ENCODE measurements at regions not wholly inside any gene's neighbourhood (a gene's known extent, or its start where the extent isn't known, plus 50 kb on each side); places are given as distances from the start of the nearest gene placed in this dataset.

DNA sequence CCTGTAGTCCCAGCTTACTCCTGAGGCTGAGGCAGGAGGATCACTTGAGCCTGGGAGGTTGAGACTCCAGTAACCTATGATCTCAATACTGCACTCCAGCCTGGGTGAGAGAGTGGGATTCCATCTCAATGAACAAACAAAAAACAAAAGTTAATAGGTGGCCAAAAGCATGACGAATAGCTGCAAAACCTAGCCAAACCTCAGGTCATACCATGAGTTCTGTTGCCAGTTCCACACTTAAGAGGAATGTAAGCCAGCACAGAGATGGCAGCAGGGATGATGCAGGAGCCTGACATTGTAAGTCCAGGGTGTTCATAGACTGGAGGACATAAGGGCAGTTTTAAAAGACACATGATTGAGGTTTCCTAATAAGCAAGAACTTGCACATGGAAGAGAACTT, 55.3 kb upstream of the RMDN2 start:
- TF ChIP-seq SIN3A (IDR thresholded peaks at IDR 0.05; ENCODE audit: borderline replicate concordance, insufficient read depth, low read length) = no peak
- no peak for TF ChIP-seq TAF1 (IDR thresholded peaks at IDR 0.05; ENCODE audit: borderline replicate concordance, insufficient read depth, low read length)
- TF ChIP-seq FOXP2 (optimal IDR thresholded peaks at IDR 0.05; ENCODE audit: borderline replicate concordance, extremely low read depth, extremely low read length, insufficient read depth) = no peak
- TF ChIP-seq POLR2AphosphoS5 (IDR thresholded peaks at IDR 0.05; ENCODE audit: low read depth, low read length) = no peak
- TF ChIP-seq REST (IDR thresholded peaks at IDR 0.05; ENCODE audit: insufficient read depth in 1 of 2, low read depth in 2 of 2, low read length in 2 of 2) = no peak

DNA sequence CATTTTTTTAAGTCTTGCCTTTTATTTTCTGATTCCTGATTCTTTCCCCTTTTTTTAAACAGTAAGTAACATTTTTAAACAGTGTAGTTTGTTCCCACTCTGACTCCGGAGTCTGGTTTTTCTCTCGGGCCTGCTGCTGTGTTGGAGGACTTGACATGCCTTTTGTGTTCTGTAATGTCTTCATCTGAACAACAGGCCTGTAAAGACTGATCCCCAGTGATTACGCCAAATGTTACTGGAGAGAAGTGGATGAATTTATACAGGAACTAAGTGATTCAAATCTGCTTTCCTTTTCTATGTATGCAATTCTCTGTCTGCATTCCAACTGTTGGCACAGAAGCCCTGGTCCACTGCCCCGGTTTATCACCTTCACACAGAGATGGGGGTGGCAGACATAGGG, 54.3 kb upstream of the RMDN2 start:
- TF ChIP-seq REST (IDR thresholded peaks at IDR 0.05; ENCODE audit: insufficient read depth in 1 of 2, low read depth in 2 of 2, low read length in 2 of 2) = no peak
- TF ChIP-seq SIN3A (IDR thresholded peaks at IDR 0.05; ENCODE audit: borderline replicate concordance, insufficient read depth, low read length) = no peak
- no peak for TF ChIP-seq FOXP2 (optimal IDR thresholded peaks at IDR 0.05; ENCODE audit: borderline replicate concordance, extremely low read depth, extremely low read length, insufficient read depth)
- TF ChIP-seq TAF1 (IDR thresholded peaks at IDR 0.05; ENCODE audit: borderline replicate concordance, insufficient read depth, low read length) = no peak
- TF ChIP-seq POLR2AphosphoS5 (IDR thresholded peaks at IDR 0.05; ENCODE audit: low read depth, low read length) = no peak

DNA sequence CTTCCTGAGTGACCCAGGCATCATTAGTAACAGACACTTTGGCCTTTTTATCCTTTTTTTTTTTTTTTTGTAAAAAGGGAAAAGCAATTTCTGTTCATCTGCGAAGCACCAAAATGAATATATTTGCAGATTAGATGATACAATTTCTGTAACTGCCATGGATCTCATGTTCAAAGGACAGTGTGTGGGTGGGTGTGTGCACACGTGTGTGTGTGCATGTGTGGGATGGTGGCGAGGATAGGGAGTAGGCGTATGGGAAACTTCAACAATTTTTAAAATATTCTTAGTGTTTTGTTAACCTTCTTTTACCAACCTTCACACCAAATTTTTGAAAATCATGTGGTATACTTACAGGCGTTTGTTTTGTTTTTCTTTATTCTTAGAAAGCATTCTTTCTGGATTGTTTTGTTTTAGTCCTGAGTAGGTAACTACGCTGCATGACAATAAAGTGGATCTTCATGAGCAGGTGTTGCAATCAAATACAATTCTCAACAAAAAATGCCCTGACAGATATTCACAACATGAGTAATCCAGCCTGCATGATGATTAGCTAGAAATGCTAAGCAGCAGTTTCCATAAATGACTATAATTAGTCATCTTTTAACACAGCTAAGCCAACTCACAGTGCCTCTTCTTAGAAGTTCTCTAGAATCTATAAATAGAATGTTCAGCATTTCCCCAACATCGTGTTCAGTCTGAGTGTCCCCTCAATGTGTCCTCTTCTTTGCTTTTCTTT, 53.5 kb upstream of the RMDN2 start:
- no peak for TF ChIP-seq FOXP2 (optimal IDR thresholded peaks at IDR 0.05; ENCODE audit: borderline replicate concordance, extremely low read depth, extremely low read length, insufficient read depth)
- no peak for TF ChIP-seq SIN3A (IDR thresholded peaks at IDR 0.05; ENCODE audit: borderline replicate concordance, insufficient read depth, low read length)
- no peak for TF ChIP-seq TAF1 (IDR thresholded peaks at IDR 0.05; ENCODE audit: borderline replicate concordance, insufficient read depth, low read length)

GRCh38 chr2:37872192-37872750, 52.8 kb upstream of the RMDN2 start:
- TF ChIP-seq POLR2AphosphoS5 (IDR thresholded peaks at IDR 0.05; ENCODE audit: low read depth, low read length) = no peak
- no peak for TF ChIP-seq REST (IDR thresholded peaks at IDR 0.05; ENCODE audit: insufficient read depth in 1 of 2, low read depth in 2 of 2, low read length in 2 of 2)
- TF ChIP-seq TAF1 (IDR thresholded peaks at IDR 0.05; ENCODE audit: borderline replicate concordance, insufficient read depth, low read length) = no peak
- TF ChIP-seq FOXP2 (optimal IDR thresholded peaks at IDR 0.05; ENCODE audit: borderline replicate concordance, extremely low read depth, extremely low read length, insufficient read depth) = no peak
- TF ChIP-seq SIN3A (IDR thresholded peaks at IDR 0.05; ENCODE audit: borderline replicate concordance, insufficient read depth, low read length) = no peak

DNA sequence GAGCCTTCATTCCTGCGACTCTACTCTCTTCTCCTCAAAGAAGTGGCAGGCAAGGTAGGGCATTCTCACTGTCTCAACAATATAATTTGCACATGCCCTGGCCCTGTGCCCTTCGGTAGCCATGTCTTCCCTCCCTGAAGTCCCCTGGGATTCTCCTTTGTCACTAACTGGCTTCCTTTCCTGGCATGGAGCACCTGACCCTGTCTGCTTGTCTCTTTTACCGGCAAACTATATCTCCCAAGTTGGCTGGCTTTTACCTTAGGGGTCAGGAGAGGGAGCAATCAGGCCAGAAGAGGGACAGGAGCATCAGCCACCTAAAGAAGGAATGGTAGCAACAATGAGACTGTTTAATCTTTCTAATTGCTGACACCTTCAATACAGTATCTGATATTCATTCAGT, 51.9 kb upstream of the RMDN2 start:
- TF ChIP-seq SIN3A (IDR thresholded peaks at IDR 0.05; ENCODE audit: borderline replicate concordance, insufficient read depth, low read length) = no peak
- TF ChIP-seq FOXP2 (optimal IDR thresholded peaks at IDR 0.05; ENCODE audit: borderline replicate concordance, extremely low read depth, extremely low read length, insufficient read depth) = no peak
- TF ChIP-seq REST (IDR thresholded peaks at IDR 0.05; ENCODE audit: insufficient read depth in 1 of 2, low read depth in 2 of 2, low read length in 2 of 2) = no peak
- no peak for TF ChIP-seq TAF1 (IDR thresholded peaks at IDR 0.05; ENCODE audit: borderline replicate concordance, insufficient read depth, low read length)
- no peak for TF ChIP-seq POLR2AphosphoS5 (IDR thresholded peaks at IDR 0.05; ENCODE audit: low read depth, low read length)
